ENCODE measurements at regions not wholly inside any gene's neighbourhood (a gene's known extent, or its start where the extent isn't known, plus 50 kb on each side); places are given as distances from the start of the nearest gene placed in this dataset.

- H3K9me3 ChIP-seq (ENCODE audit: control insufficient read depth in 2 of 2, low read length in 2 of 2), result no peaks in the 10 kb centered on the region
- no peaks in the 10 kb centered on the region for H3K36me3 ChIP-seq (ENCODE audit: control insufficient read depth in 2 of 2, insufficient read depth in 2 of 2, low read length in 2 of 2)
- H3K27me3 ChIP-seq (ENCODE audit: control insufficient read depth in 2 of 2, insufficient read depth in 2 of 2, low read length in 2 of 2), result no peaks in the 10 kb centered on the region
- H3K4me3 ChIP-seq (ENCODE audit: low read length in 2 of 2), result no peak overlapping the region
- H3K4me1 ChIP-seq (ENCODE audit: control insufficient read depth in 2 of 2, insufficient read depth in 2 of 2, low read length in 2 of 2), result peaks cover 4 to 6% of the 10 kb centered on the region in 2 donors
- no peak overlapping the region for H3K27ac ChIP-seq (ENCODE audit: low read depth in 2 of 2, low read length in 2 of 2)
- H3K9ac ChIP-seq (ENCODE audit: low read depth in 1 of 2, low read length in 2 of 2), result no peak overlapping the region
Measured at GRCh38 chr5:163815240-163815791, 309.9 kb downstream of the MAT2B start.

- no peaks in the 10 kb centered on the region for H3K4me1 ChIP-seq (ENCODE audit: control insufficient read depth in 2 of 2, insufficient read depth in 2 of 2, low read length in 2 of 2)
- H3K27ac ChIP-seq (ENCODE audit: low read depth in 2 of 2, low read length in 2 of 2), result no peak overlapping the region
- H3K9ac ChIP-seq (ENCODE audit: low read depth in 1 of 2, low read length in 2 of 2), result no peak overlapping the region
- no peaks in the 10 kb centered on the region for H3K27me3 ChIP-seq (ENCODE audit: control insufficient read depth in 2 of 2, insufficient read depth in 2 of 2, low read length in 2 of 2)
- H3K9me3 ChIP-seq (ENCODE audit: control insufficient read depth in 2 of 2, low read length in 2 of 2), result no peaks in the 10 kb centered on the region
- H3K4me3 ChIP-seq (ENCODE audit: low read length in 2 of 2), result no peak overlapping the region
- no peaks in the 10 kb centered on the region for H3K36me3 ChIP-seq (ENCODE audit: control insufficient read depth in 2 of 2, insufficient read depth in 2 of 2, low read length in 2 of 2)
Measured at GRCh38 chr5:163821142-163821541, 315.7 kb downstream of the MAT2B start.

- H3K9ac ChIP-seq (ENCODE audit: low read depth in 1 of 2, low read length in 2 of 2), result no peak overlapping the region
- H3K9me3 ChIP-seq (ENCODE audit: control insufficient read depth in 2 of 2, low read length in 2 of 2), result no peaks in the 10 kb centered on the region
- H3K36me3 ChIP-seq (ENCODE audit: control insufficient read depth in 2 of 2, insufficient read depth in 2 of 2, low read length in 2 of 2), result no peaks in the 10 kb centered on the region
- no peaks in the 10 kb centered on the region for H3K27me3 ChIP-seq (ENCODE audit: control insufficient read depth in 2 of 2, insufficient read depth in 2 of 2, low read length in 2 of 2)
- H3K27ac ChIP-seq (ENCODE audit: low read depth in 2 of 2, low read length in 2 of 2), result no peak overlapping the region
- no peak overlapping the region for H3K4me3 ChIP-seq (ENCODE audit: low read length in 2 of 2)
- no peaks in the 10 kb centered on the region for H3K4me1 ChIP-seq (ENCODE audit: control insufficient read depth in 2 of 2, insufficient read depth in 2 of 2, low read length in 2 of 2)
Measured at GRCh38 chr5:163822548-163822947, 317.1 kb downstream of the MAT2B start.

GRCh38 chr5:163825661-163826060 is 320.2 kb downstream of the MAT2B start:
- Histone ChIP-seq H3K9me3 (ENCODE audit: control insufficient read depth in 2 of 2, low read length in 2 of 2) (no peaks in the 10 kb centered on the region), H3K27ac (ENCODE audit: low read depth in 2 of 2, low read length in 2 of 2) (no peak overlapping the region), H3K4me1 (ENCODE audit: control insufficient read depth in 2 of 2, insufficient read depth in 2 of 2, low read length in 2 of 2) (no peaks in the 10 kb centered on the region), H3K36me3 (ENCODE audit: control insufficient read depth in 2 of 2, insufficient read depth in 2 of 2, low read length in 2 of 2) (no peaks in the 10 kb centered on the region), H3K27me3 (ENCODE audit: control insufficient read depth in 2 of 2, insufficient read depth in 2 of 2, low read length in 2 of 2) (no peaks in the 10 kb centered on the region), H3K9ac (ENCODE audit: low read depth in 1 of 2, low read length in 2 of 2) (no peak overlapping the region), H3K4me3 (ENCODE audit: low read length in 2 of 2) (no peak overlapping the region)

- Histone ChIP-seq H3K36me3 (ENCODE audit: control insufficient read depth in 2 of 2, insufficient read depth in 2 of 2, low read length in 2 of 2) (no peaks in the 10 kb centered on the region), H3K27ac (ENCODE audit: low read depth in 2 of 2, low read length in 2 of 2) (no peak overlapping the region), H3K9ac (ENCODE audit: low read depth in 1 of 2, low read length in 2 of 2) (no peak overlapping the region), H3K4me3 (ENCODE audit: low read length in 2 of 2) (no peak overlapping the region), H3K9me3 (ENCODE audit: control insufficient read depth in 2 of 2, low read length in 2 of 2) (no peaks in the 10 kb centered on the region), H3K4me1 (ENCODE audit: control insufficient read depth in 2 of 2, insufficient read depth in 2 of 2, low read length in 2 of 2) (no peaks in the 10 kb centered on the region), H3K27me3 (ENCODE audit: control insufficient read depth in 2 of 2, insufficient read depth in 2 of 2, low read length in 2 of 2) (no peaks in the 10 kb centered on the region)
Measured at GRCh38 chr5:163826201-163826600, 320.8 kb downstream of the MAT2B start.

- Histone ChIP-seq H3K4me1 (ENCODE audit: control insufficient read depth in 2 of 2, insufficient read depth in 2 of 2, low read length in 2 of 2) (no peaks in the 10 kb centered on the region), H3K4me3 (ENCODE audit: low read length in 2 of 2) (no peak overlapping the region), H3K36me3 (ENCODE audit: control insufficient read depth in 2 of 2, insufficient read depth in 2 of 2, low read length in 2 of 2) (no peaks in the 10 kb centered on the region), H3K9me3 (ENCODE audit: control insufficient read depth in 2 of 2, low read length in 2 of 2) (no peaks in the 10 kb centered on the region), H3K27ac (ENCODE audit: low read depth in 2 of 2, low read length in 2 of 2) (no peak overlapping the region), H3K27me3 (ENCODE audit: control insufficient read depth in 2 of 2, insufficient read depth in 2 of 2, low read length in 2 of 2) (no peaks in the 10 kb centered on the region), H3K9ac (ENCODE audit: low read depth in 1 of 2, low read length in 2 of 2) (no peak overlapping the region)
Measured at GRCh38 chr5:163832155-163832554, 326.7 kb downstream of the MAT2B start.

- no peaks in the 10 kb centered on the region for H3K9me3 ChIP-seq (ENCODE audit: control insufficient read depth in 2 of 2, low read length in 2 of 2)
- H3K27ac ChIP-seq (ENCODE audit: low read depth in 2 of 2, low read length in 2 of 2), result no peak overlapping the region
- no peak overlapping the region for H3K9ac ChIP-seq (ENCODE audit: low read depth in 1 of 2, low read length in 2 of 2)
- no peaks in the 10 kb centered on the region for H3K36me3 ChIP-seq (ENCODE audit: control insufficient read depth in 2 of 2, insufficient read depth in 2 of 2, low read length in 2 of 2)
- no peak overlapping the region for H3K4me3 ChIP-seq (ENCODE audit: low read length in 2 of 2)
- H3K4me1 ChIP-seq (ENCODE audit: control insufficient read depth in 2 of 2, insufficient read depth in 2 of 2, low read length in 2 of 2), result no peaks in the 10 kb centered on the region
- H3K27me3 ChIP-seq (ENCODE audit: control insufficient read depth in 2 of 2, insufficient read depth in 2 of 2, low read length in 2 of 2), result no peaks in the 10 kb centered on the region
Measured at GRCh38 chr5:163838738-163839137, 333.3 kb downstream of the MAT2B start.

GRCh38 chr5:163846512-163846911 is 341.1 kb downstream of the MAT2B start:
- no peak overlapping the region for H3K4me3 ChIP-seq (ENCODE audit: low read length in 2 of 2)
- H3K27me3 ChIP-seq (ENCODE audit: control insufficient read depth in 2 of 2, insufficient read depth in 2 of 2, low read length in 2 of 2), result no peaks in the 10 kb centered on the region
- H3K9me3 ChIP-seq (ENCODE audit: control insufficient read depth in 2 of 2, low read length in 2 of 2), result no peaks in the 10 kb centered on the region
- H3K27ac ChIP-seq (ENCODE audit: low read depth in 2 of 2, low read length in 2 of 2), result no peak overlapping the region
- no peaks in the 10 kb centered on the region for H3K4me1 ChIP-seq (ENCODE audit: control insufficient read depth in 2 of 2, insufficient read depth in 2 of 2, low read length in 2 of 2)
- H3K36me3 ChIP-seq (ENCODE audit: control insufficient read depth in 2 of 2, insufficient read depth in 2 of 2, low read length in 2 of 2), result no peaks in the 10 kb centered on the region
- no peak overlapping the region for H3K9ac ChIP-seq (ENCODE audit: low read depth in 1 of 2, low read length in 2 of 2)

GRCh38 chr5:163855754-163856153 is 350.3 kb downstream of the MAT2B start:
- peaks cover 0 to 2% of the 10 kb centered on the region in 2 donors for H3K27me3 ChIP-seq (ENCODE audit: control insufficient read depth in 2 of 2, insufficient read depth in 2 of 2, low read length in 2 of 2)
- H3K27ac ChIP-seq (ENCODE audit: low read depth in 2 of 2, low read length in 2 of 2), result no peak overlapping the region
- H3K9me3 ChIP-seq (ENCODE audit: control insufficient read depth in 2 of 2, low read length in 2 of 2), result peaks cover 0 to 1% of the 10 kb centered on the region in 2 donors
- H3K9ac ChIP-seq (ENCODE audit: low read depth in 1 of 2, low read length in 2 of 2), result no peak overlapping the region
- no peaks in the 10 kb centered on the region for H3K36me3 ChIP-seq (ENCODE audit: control insufficient read depth in 2 of 2, insufficient read depth in 2 of 2, low read length in 2 of 2)
- H3K4me3 ChIP-seq (ENCODE audit: low read length in 2 of 2), result no peak overlapping the region
- H3K4me1 ChIP-seq (ENCODE audit: control insufficient read depth in 2 of 2, insufficient read depth in 2 of 2, low read length in 2 of 2), result no peaks in the 10 kb centered on the region

GRCh38 chr5:163861670-163862069 is 356.3 kb downstream of the MAT2B start:
- Histone ChIP-seq H3K4me3 (ENCODE audit: low read length in 2 of 2) (no peak overlapping the region), H3K36me3 (ENCODE audit: control insufficient read depth in 2 of 2, insufficient read depth in 2 of 2, low read length in 2 of 2) (no peaks in the 10 kb centered on the region), H3K9me3 (ENCODE audit: control insufficient read depth in 2 of 2, low read length in 2 of 2) (no peaks in the 10 kb centered on the region), H3K27me3 (ENCODE audit: control insufficient read depth in 2 of 2, insufficient read depth in 2 of 2, low read length in 2 of 2) (peaks cover 0 to 2% of the 10 kb centered on the region in 2 donors), H3K27ac (ENCODE audit: low read depth in 2 of 2, low read length in 2 of 2) (no peak overlapping the region), H3K9ac (ENCODE audit: low read depth in 1 of 2, low read length in 2 of 2) (no peak overlapping the region), H3K4me1 (ENCODE audit: control insufficient read depth in 2 of 2, insufficient read depth in 2 of 2, low read length in 2 of 2) (no peaks in the 10 kb centered on the region)

- no peaks in the 10 kb centered on the region for H3K4me1 ChIP-seq (ENCODE audit: control insufficient read depth in 2 of 2, insufficient read depth in 2 of 2, low read length in 2 of 2)
- no peaks in the 10 kb centered on the region for H3K9me3 ChIP-seq (ENCODE audit: control insufficient read depth in 2 of 2, low read length in 2 of 2)
- H3K4me3 ChIP-seq (ENCODE audit: low read length in 2 of 2), result no peak overlapping the region
- H3K36me3 ChIP-seq (ENCODE audit: control insufficient read depth in 2 of 2, insufficient read depth in 2 of 2, low read length in 2 of 2), result no peaks in the 10 kb centered on the region
- no peak overlapping the region for H3K9ac ChIP-seq (ENCODE audit: low read depth in 1 of 2, low read length in 2 of 2)
- no peak overlapping the region for H3K27ac ChIP-seq (ENCODE audit: low read depth in 2 of 2, low read length in 2 of 2)
- no peaks in the 10 kb centered on the region for H3K27me3 ChIP-seq (ENCODE audit: control insufficient read depth in 2 of 2, insufficient read depth in 2 of 2, low read length in 2 of 2)
Measured at GRCh38 chr5:163867324-163867723, 361.9 kb downstream of the MAT2B start.

All from mucosa of rectum (tissue), 2 donors.